Loucy (cell line): ENCODE measurements at regions not wholly inside any gene's neighbourhood (a gene's known extent, or its start where the extent isn't known, plus 50 kb on each side); places are given as distances from the start of the nearest gene placed in this dataset.

Source experiments
- H2AFZ ChIP-seq: fragments of 200-600 bp; sonication (generic); 2 replicates; pipeline ENCODE4 v1.6.0; 2016; ENCODE audit warnings: antibody characterized with exemption, mild to moderate bottlenecking, low read length, moderate library complexity
- H3F3A ChIP-seq: fragments of 200-600 bp; 2 replicates; pipeline ENCODE4 v1.6.0; 2016; ENCODE audit warnings: antibody characterized with exemption, low read depth, mild to moderate bottlenecking
- H3K27me3 ChIP-seq: fragments of 200-600 bp; sonication (generic); 2 replicates; pipeline ENCODE4 v1.6.1; 2014; ENCODE audit warnings: low read length, mild to moderate bottlenecking; ENCODE audit not compliant: insufficient read depth, poor library complexity, severe bottlenecking
- H3K36me3 ChIP-seq: fragments of 200-600 bp; sonication (generic); 2 replicates; pipeline ENCODE4 v1.6.1; 2016; ENCODE audit warnings: low read length; ENCODE audit not compliant: insufficient read depth
- H3K4me1 ChIP-seq: fragments of 200-600 bp; sonication (generic); 2 replicates; pipeline ENCODE4 v1.5.1; 2014; ENCODE audit warnings: low read length, mild to moderate bottlenecking; ENCODE audit not compliant: insufficient read depth, poor library complexity, severe bottlenecking
- H3K4me2 ChIP-seq: fragments of 200-600 bp; sonication (generic); 2 replicates; pipeline ENCODE4 v1.6.0; 2014; ENCODE audit warnings: antibody characterized with exemption, low read length, low read depth, mild to moderate bottlenecking; ENCODE audit not compliant: poor library complexity, severe bottlenecking
- H3K4me3 ChIP-seq: fragments of 200-600 bp; sonication (generic); 2 replicates; pipeline ENCODE4 v1.5.1; 2014; ENCODE audit warnings: low read length, mild to moderate bottlenecking, mixed read lengths; ENCODE audit not compliant: poor library complexity, severe bottlenecking
- H3K79me2 ChIP-seq: fragments of 200-600 bp; sonication (generic); 2 replicates; pipeline ENCODE4 v1.6.1; 2014; ENCODE audit warnings: low read length; ENCODE audit not compliant: insufficient read depth
- H3K9ac ChIP-seq: fragments of 200-600 bp; sonication (generic); 2 replicates; pipeline ENCODE4 v1.6.0; 2014; ENCODE audit warnings: mild to moderate bottlenecking, low read depth, low read length, moderate library complexity; ENCODE audit not compliant: poor library complexity, severe bottlenecking
- H3K9me2 ChIP-seq: fragments of 200-600 bp; sonication (generic); replicated peaks from 2 replicates; pipeline ENCODE4 v1.6.1; 2016; ENCODE audit warnings: low read depth, low read length, mixed read lengths
- H3K9me3 ChIP-seq: fragments of 200-600 bp; sonication (generic); 2 replicates; pipeline ENCODE4 v1.6.1; 2014; ENCODE audit warnings: mild to moderate bottlenecking, antibody characterized with exemption, low read length, low read depth; ENCODE audit not compliant: insufficient read depth
- H4K20me1 ChIP-seq: fragments of 200-600 bp; sonication (generic); 2 replicates; pipeline ENCODE4 v1.6.0; 2014; ENCODE audit warnings: antibody characterized with exemption, low read length, mild to moderate bottlenecking; ENCODE audit not compliant: insufficient read depth, poor library complexity, severe bottlenecking
- EZH2phosphoT487 ChIP-seq: fragments of 200-600 bp; IDR thresholded peaks from 2 replicates; pipeline ENCODE4 v1.6.1; 2018; ENCODE audit warnings: antibody characterized with exemption, mild to moderate bottlenecking, moderate library complexity, borderline replicate concordance
- TF ChIP-seq, protein P1 (sequence below): fragments of 200-600 bp; sonication (generic); conservative IDR thresholded peaks from 2 replicates; pipeline ENCODE4 v1.5.1; 2014; ENCODE audit warnings: mild to moderate bottlenecking, antibody characterized with exemption, low read length

DNA sequence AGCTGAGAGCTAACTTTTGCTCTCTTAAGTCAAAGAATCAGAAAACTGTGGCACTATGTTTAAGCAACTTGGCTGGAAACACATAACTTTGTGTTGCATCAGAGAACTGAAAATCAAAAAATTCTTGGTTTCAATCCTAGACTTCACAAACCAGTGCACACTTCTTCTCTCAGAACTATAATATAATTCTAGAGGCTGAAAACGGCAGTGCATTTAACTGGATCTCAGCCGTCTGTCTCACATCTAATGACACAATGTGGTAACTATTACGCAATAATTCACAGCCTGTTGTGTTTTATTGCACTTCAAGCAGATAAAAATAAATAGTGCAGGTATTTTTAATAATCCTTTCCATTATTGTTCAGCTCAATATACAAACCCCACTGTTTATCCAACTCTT lies 260.6 kb upstream of the DIAPH2 start:
- no peak overlapping the region for H3K4me2 ChIP-seq
- H3K4me1 ChIP-seq: no peaks in the 10 kb centered on the region
- H3K27me3 ChIP-seq: no peaks in the 10 kb centered on the region
- H3F3A ChIP-seq: no peaks in the 10 kb centered on the region
- TF ChIP-seq, protein P1, sequence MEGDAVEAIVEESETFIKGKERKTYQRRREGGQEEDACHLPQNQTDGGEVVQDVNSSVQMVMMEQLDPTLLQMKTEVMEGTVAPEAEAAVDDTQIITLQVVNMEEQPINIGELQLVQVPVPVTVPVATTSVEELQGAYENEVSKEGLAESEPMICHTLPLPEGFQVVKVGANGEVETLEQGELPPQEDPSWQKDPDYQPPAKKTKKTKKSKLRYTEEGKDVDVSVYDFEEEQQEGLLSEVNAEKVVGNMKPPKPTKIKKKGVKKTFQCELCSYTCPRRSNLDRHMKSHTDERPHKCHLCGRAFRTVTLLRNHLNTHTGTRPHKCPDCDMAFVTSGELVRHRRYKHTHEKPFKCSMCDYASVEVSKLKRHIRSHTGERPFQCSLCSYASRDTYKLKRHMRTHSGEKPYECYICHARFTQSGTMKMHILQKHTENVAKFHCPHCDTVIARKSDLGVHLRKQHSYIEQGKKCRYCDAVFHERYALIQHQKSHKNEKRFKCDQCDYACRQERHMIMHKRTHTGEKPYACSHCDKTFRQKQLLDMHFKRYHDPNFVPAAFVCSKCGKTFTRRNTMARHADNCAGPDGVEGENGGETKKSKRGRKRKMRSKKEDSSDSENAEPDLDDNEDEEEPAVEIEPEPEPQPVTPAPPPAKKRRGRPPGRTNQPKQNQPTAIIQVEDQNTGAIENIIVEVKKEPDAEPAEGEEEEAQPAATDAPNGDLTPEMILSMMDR: no peak
- TF ChIP-seq EZH2phosphoT487: no peak
- H3K9me3 ChIP-seq: no peaks in the 10 kb centered on the region
- H4K20me1 ChIP-seq: no peaks in the 10 kb centered on the region
- H3K4me3 ChIP-seq: no peak overlapping the region
- no peak overlapping the region for H2AFZ ChIP-seq
- H3K36me3 ChIP-seq: no peaks in the 10 kb centered on the region
- no peak overlapping the region for H3K9ac ChIP-seq
- H3K9me2 ChIP-seq: no peaks in the 10 kb centered on the region
- no peaks in the 10 kb centered on the region for H3K79me2 ChIP-seq

- Histone ChIP-seq H2AFZ (no peak overlapping the region), H3K9me2 (no peaks in the 10 kb centered on the region), H3K4me1 (no peaks in the 10 kb centered on the region), H3K4me2 (no peak overlapping the region), H3K9ac (no peak overlapping the region), H3K9me3 (no peaks in the 10 kb centered on the region), H4K20me1 (no peaks in the 10 kb centered on the region), H3K4me3 (no peak overlapping the region), H3K79me2 (no peaks in the 10 kb centered on the region), H3F3A (no peaks in the 10 kb centered on the region), H3K36me3 (no peaks in the 10 kb centered on the region), H3K27me3 (no peaks in the 10 kb centered on the region)
- TF ChIP-seq, protein P1: no peak
- TF ChIP-seq EZH2phosphoT487: no peak
Measured at GRCh38 chrX:96425200-96425599, 259.4 kb upstream of the DIAPH2 start.

DNA sequence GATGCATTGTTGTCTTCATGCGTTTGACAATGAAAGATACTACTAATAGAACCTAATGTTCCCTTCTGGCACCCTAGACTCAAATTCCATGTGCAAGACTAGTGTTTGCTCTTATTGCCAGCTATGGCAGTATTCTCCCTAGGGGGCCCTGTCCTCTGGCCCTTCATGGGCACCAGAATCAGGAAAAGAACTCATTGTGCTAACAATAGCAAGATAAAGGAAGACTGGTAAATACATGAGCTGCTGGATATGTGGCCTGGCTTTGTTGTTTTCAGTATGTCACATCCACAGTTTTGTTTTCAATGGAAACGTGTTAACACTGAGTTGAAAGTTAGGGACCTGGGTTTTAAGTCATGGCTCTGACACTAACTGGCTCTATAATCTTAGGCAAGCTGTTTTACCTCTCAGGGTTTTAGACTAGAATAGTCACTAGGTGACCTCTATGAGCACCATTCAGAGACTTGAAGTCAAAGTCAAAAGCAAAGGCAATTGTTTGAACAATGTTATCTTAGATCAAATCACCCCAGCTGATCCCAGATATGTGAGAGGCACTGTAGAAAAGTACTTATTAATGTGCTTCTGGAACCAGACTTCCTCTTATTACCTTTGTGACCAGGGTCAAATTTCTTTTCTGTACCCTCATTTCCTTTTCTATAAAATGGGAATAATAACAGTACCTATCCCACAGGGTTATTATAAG lies 253.7 kb upstream of the DIAPH2 start:
- H3K9ac ChIP-seq: no peak overlapping the region
- no peaks in the 10 kb centered on the region for H4K20me1 ChIP-seq
- no peaks in the 10 kb centered on the region for H3K9me3 ChIP-seq
- no peak overlapping the region for H3K4me2 ChIP-seq
- H3K79me2 ChIP-seq: no peaks in the 10 kb centered on the region
- no peaks in the 10 kb centered on the region for H3K4me1 ChIP-seq
- H3K36me3 ChIP-seq: no peaks in the 10 kb centered on the region
- no peaks in the 10 kb centered on the region for H3F3A ChIP-seq
- H3K27me3 ChIP-seq: no peaks in the 10 kb centered on the region
- H3K9me2 ChIP-seq: no peaks in the 10 kb centered on the region
- H3K4me3 ChIP-seq: no peak overlapping the region
- H2AFZ ChIP-seq: no peak overlapping the region
- TF ChIP-seq, protein P1: no peak
- no peak for TF ChIP-seq EZH2phosphoT487
